HG02588 (cell line): ENCODE measurements at regions not wholly inside any gene's neighbourhood (a gene's known extent, or its start where the extent isn't known, plus 50 kb on each side); places are given as distances from the start of the nearest gene placed in this dataset.
A peak's percentile ranks its signal among the peaks of the same experiment; 100 is the strongest.

Experiments
- ATAC-seq: cut with Tn5 transposase; IDR thresholded peaks from one replicate; pipeline ENCODE4 v1.9.1; 2021; ENCODE audit warnings: mild to moderate bottlenecking, moderate library complexity; ENCODE audit not compliant: unreplicated experiment

DNA sequence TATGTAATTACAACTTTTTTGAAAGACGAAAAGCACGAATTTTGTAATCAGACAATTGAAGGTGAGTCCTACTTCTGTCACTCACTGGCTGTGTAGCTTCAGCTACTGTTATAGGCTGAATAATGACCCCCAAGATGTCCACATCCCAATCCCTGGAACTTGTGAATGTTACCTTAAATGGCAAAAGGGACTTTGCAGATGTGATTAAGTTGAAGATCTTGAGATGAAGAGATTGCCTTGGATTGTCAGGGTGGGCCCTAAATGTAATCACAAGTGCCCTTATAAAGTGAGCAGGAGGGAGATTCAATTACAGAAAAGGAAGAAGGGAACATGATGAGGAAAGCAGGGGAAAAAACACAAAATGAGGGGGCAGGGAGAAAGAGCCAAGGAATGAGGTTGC lies 326.2 kb upstream of the MSX2 start:
- ATAC-seq = no peak

DNA sequence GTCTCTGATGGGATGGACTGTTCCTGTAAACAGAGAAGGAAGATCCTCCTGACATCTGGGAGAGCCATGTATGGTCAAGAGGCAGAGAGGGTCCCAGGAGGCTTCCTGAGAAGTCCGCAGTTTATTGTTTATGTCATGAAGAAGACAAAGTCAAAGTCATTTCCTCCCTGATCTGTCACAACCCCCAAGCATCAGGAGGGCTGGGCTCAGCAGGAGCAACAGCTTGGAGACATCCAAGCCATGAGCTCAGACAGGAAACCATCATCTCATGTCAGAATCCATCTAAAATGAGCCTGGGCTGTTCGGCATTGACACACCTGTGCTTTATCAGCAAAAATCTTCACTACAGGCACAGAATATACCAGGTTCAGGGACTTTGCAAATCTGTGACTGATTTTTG lies 325.0 kb upstream of the MSX2 start:
- no peak for ATAC-seq

DNA sequence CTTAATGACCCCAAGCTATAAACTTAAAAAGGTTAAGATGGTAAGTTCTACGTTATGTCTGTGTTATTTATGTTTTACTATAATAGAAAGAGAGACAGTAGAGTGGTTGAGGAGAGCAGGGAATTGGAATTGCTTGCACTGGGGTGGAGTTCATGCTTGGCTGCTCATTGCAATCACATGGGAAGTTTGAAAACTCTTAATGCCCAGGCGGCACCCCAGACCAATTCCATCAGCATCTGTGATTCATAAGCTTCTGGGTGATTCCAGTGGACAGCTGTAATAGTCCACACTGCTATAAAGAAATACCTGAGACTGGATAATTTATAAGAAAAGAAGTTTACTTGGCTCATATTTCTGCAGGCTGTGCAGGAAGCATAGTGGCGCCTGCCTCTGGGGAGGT lies 323.9 kb upstream of the MSX2 start:
- ATAC-seq = no peak

DNA sequence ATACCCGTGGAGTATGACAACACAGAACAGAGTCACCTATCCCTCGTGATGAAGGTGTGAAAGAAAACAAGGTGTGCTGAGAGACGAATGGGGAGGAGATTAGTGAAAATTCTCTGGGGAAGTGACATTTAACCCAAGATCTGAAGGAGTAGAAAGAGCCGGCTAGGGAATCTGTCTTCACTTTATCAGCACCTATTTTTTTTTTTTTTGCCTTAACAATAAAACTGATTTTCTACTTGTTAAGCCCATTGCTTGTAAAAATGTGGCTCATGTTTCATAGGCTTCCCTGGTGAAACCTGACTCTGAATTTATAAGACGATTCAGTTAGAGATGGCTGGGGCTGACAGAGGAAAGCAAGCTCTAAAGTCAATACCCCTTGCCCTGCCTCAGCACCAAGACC lies 322.6 kb upstream of the MSX2 start:
- ATAC-seq = no peak

DNA sequence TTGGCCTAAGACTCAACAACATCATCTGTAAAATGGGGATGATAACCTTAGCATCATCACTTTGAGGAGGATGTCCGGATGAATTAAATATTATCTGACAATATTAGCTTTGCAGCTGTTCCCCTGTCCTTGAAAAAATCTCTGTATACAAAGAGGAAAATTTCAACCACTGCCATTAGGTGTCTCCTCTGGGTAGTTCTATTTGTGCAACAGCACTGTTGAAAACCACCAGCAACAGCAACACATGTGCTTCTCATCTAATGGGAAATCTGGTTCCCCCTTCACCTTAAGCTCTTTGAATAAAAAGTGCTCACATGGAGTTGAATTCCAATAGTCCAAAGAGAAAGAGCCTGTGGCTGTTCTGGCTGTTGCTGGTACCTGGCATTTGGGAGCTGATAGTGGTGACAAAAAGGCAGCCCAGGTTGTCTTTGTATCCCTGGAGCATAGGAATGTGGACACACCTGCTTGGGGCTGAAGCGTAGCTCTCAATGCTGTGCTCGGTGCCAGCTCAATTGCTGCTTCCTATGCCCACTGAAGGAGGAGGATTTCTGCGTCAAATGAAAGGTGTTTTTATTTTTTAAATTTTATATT lies 322.1 kb upstream of the MSX2 start:
- ATAC-seq = no peak

DNA sequence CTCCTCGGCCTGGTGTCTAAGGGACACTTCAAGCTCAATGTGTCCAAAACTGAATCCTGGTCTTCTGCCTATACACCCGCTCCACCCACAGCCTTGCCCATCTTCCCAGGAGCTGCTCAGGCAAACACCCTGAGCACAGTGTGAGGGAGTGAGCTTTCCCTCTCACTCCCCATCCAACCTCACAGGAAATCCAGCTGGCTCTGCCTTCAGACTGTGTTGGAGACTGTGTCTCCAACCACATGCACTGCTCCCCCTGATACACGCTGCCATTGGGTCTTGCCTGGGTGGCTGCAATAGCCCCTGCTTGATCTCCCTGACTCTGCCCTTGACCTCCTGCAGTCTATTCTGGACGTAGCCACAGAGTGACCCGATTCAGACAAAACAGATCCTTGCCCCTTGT lies 319.5 kb upstream of the MSX2 start:
- no peak for ATAC-seq

DNA sequence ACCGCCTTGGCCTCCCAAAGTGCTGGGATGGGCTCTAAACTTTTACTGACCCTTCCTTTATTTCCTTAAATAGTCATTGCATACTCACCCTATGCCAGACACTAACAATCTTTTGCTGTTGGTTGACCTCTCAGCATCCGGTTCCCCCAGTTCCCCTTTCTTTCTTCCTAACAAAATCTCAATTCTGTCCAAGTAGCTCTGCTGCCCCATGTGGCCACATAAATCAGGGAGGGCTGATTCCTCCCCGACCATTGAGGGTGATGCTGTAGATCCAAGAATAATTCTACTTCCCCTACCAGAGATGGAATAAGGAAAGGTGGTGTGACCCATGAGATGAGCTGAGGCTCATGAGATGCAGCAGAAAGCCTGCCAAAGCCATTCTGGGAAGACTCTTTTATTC lies 315.3 kb upstream of the MSX2 start:
- ATAC-seq = no peak

DNA sequence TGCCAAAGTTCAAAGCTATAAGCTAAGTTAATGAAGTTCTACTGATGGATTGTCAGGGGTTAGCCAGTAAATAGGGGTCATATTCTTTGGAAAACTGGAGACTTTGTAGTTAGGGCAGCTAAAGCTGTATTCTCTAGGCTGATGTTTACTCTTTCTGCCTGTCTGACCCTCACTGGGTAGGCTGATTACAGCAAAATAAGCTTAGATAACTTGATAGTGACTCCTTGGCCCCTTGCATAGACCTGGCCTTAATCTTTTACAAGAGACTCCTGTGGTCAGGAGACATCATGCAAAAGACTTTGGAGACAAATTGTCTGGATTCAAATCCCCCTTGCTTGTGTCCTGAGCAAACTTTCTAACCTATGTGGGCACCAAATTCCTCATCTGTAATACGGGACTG lies 314.4 kb upstream of the MSX2 start:
- no peak for ATAC-seq

DNA sequence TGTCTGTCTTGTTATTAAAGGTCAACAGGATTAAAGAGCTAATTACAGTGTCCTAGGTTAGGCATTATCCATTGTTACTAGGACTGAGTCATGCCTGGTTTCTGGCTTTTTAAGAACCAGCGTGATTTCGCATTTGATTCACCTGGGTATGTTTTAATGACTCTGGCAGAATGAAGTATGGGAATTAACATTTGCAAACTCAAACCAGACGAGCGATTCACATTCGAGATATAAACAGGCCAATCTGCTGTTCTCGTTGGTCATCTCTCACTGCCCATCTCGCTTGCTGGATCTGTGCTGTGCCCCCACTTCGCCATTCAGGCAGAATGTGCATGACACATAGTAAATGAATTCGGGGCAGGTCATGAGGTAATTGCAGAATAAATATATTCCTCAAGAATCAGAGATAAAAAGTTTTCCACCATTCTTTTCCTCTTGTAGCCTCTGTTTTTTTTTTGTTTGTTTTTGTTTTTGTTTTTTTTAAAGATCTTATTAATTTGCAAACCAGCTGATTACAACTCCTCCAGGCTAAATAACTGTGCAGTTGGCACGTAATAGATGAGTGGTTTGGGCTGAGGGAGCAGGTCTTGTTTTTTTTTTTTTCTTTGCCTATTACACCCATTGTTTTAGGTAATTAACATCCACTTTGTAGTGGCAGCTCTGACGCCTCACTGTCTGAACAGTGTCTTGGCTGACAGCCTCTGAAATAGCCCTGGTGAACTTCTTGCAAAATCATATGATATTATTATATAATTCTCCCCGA lies 313.5 kb upstream of the MSX2 start:
- ATAC-seq = no peak

DNA sequence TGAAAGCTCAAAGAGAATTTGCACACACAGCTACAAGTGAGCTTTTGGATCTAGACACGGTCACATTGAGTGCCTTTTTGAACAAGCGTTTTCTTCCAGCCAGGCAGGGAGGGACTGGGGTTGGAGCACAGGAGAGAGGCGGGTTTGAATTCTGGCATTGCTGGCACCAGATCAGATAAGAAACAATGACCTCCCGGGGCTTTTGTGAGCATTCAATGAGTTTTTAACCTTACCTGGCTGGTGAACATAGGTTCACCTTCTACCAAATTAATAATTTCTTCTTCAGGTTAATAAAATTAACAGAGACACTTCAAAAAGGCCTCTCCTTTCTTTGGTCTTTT lies 312.9 kb upstream of the MSX2 start:
- ATAC-seq = no peak

DNA sequence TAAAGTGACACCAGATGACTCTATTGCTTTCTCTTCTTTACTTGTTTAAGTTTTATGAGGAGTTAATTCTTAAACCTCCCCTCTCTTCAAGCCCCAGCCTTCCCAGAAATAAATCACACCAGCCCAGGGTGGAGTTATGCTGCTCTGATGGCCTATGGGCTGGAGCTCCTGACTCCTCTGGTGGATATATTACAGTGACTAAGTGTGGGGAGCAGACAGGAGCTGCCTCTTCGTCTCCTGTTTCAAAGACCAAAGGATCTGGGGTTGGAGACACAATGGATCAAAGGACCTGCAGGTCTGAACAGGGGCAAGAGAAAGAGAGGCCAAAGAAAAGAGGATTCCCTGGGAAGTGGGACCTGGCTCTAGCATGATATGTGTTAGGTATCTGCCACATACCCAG lies 312.0 kb upstream of the MSX2 start:
- no peak for ATAC-seq

DNA sequence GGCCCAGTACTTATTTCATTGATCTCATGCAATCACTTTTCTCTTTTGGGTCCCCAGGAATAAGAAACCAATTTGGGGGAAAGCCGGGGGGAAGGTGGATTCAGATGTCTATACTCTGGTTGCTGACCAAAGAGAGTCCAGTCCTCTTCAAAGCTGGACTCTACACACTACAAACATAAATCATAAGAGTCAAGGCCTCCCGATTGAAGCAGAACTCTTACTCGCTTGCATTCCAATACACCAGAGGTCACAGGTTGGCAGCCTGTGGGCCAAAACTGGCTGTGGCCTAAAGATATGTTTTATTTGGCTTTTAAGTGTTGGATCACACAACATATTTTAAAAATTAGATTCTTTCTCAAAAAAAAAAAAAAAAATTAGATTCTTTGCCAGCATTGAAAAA lies 311.4 kb upstream of the MSX2 start:
- no peak for ATAC-seq

DNA sequence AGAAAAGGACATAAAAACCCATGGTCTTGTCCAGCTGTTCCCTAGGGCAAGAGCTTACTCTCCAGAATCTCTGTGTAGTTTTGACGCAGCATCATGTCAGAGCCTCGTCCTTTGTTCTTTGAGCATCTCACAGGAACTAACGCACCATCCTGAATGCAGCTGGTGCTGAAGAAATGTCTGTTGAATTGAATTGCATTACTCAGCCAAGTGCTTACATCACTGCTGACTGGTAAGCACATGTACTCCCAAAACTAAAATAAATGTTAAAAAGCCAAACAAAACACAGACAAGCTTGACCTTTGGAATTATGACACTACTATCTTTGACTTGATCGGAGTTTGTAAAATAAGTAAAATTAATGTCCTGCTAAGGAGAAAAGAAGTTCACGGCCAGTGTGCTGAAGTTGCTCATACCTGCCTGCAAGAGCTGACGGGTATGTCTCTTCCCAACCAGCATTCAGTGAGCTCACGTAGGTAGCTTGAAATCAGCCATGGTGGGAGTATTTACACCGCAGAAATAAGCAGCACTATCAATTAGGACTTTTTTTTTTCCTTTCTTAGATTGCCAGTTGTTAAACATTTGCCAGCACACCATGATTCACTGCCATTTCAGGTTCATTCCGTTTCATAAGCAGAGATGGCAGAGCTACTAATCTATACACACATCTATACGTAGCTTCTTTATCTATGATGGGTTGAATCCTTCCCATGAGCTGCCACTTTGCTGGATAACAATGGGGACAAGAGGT lies 310.6 kb upstream of the MSX2 start:
- ATAC-seq = no peak

DNA sequence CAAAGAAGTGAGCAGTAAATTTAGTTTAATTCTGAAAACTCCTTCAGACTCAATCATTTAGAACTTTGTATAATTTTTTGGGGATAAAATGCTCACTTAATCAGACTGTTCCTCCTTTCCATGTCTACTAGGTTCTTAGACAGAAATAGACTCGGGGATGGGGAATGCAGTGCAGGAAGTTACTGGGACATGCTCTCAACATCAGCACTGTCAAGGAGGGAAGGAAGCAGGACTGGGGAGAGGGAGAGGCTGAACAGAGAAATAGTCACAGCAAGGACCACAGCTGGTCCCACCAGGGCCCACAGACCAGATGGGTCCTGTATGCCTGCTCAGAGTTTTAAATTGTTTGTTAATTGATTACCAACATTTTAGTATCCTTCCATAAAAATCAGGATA lies 310.1 kb upstream of the MSX2 start:
- ATAC-seq = no peak

DNA sequence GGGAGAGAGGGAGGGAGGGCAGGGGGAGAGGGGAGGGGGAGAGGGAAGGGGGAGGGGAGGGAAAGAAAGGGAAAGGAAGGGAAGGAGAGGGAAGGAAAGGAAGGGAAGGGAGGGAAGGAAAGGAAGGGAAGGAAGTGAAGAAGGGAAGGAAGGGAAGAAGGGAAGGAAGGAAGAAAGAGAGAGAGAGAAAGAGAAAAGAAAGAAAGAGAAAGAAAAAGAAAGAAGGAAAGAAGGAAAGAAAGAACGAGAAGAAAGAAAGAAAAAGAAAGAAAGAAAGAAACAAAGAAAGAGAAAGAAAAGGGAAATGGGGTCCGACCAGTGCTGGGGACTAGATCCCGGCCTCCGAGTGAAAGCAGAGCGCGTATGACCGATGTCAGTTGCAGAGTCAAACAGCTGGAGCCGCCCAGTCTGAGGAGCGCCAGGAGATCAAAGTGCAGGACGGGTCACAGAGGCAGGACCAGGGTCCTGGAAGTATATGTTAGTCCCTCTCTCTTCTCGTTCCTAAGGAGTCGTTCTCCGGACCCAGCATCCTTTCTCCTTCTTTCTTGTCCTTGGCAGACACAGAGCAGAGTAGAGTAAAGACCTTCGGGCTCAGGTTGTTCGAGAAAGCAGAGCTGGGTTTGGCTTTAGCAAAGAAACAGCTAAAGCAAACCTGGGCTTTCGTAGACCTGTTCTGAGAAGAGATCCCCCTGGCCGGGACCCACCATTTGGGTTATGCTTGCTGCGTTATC lies 305.4 kb upstream of the MSX2 start:
- no peak for ATAC-seq

DNA sequence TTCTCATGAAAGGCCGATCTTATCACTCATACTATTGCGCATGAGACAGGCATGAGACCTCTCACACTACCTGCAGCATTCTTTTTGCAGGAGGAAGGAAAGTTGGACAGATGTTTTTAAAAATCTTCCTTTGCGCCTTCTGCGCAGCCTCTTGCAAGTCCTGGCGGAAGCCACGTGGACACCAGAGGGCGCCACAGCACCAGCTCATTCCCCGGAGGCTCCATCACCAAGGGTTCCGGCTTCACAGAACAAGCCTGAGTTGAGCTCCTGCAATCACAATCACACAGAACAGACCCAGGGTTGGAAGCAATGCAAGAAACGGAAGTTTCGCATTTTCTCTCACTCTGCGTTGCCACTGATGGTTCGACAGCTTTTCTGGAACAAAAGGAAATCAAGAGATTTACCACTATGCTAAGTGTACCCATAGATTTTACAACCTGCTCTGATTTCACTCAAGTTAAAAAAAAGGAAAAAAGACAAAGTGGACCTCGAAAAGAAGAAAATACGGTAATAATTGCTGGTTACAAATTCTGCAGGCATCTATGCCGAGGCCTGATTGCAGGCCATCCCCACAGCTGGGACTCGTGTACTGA lies 304.7 kb upstream of the MSX2 start:
- ATAC-seq = peak; percentile 63

DNA sequence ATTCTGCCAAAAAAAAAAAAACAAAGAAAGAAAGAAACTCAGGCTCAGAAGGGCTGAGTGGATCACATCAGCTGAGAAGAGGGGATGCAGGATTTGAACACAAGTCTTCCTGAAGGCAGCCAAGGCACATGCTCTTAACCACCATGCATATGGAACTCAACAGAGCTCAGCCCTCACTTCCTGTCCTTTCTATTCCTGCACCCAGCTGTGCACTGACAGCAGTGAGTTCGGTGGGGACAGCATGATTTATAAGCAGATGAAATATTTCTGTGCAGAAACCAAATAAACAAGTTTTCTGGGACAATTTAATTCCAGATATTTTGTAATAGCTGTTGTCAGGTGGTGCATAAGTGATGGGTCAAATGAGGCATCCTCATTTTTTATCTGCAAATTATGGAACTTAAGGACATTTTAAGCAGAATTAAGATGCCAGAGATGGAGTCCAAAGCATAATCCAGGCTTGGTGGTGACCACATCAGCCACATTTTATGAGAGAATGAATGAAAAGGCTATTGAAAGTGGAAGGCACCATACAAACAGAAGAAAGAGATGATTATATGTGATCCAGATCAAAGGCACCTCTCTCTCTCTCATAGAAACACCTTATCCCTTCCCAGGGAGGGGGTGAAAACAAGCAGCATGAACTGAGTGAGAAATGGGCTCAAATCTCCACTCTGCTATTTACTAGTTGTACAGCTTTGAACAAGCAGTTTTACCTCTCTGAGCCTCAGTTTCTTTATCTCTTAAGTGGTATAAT lies 303.6 kb upstream of the MSX2 start:
- no peak for ATAC-seq

DNA sequence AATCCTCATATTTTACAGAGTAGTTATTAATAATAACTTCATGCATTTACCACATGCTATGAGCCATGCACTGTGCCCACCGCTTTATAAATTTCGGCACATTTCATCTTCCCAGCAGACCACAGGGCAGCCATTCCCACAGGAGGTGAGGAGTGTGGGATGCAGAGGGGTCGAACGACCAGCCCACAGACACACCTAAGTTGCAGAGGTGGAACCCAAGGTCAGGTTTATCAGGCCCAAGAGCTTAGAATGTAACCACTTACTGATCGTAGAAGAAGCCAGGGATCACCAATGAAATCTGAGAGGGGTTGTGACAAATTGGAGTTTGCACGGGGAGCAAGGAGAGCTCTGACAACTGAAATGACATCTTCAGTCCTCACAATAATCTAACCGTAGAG lies 303.0 kb upstream of the MSX2 start:
- no peak for ATAC-seq

DNA sequence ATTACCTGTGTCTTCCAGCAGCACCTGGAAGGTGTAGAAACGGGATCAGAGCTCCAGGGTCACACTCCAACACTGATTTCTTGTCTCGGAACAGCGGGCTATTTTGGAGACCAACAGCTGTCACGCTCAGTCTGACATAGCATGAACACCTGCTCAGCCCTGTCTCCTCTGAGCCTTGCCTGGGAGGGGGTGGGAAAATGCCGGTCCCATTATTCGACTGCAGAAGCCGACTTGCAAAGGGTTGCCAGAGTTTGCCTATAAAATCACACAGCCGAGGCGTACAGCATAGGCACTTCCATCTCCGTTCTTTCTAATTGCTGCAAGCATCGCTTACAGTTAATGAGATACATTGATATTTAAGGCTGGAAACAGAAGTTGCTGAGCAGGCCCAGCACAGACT lies 300.8 kb upstream of the MSX2 start:
- ATAC-seq = no peak

DNA sequence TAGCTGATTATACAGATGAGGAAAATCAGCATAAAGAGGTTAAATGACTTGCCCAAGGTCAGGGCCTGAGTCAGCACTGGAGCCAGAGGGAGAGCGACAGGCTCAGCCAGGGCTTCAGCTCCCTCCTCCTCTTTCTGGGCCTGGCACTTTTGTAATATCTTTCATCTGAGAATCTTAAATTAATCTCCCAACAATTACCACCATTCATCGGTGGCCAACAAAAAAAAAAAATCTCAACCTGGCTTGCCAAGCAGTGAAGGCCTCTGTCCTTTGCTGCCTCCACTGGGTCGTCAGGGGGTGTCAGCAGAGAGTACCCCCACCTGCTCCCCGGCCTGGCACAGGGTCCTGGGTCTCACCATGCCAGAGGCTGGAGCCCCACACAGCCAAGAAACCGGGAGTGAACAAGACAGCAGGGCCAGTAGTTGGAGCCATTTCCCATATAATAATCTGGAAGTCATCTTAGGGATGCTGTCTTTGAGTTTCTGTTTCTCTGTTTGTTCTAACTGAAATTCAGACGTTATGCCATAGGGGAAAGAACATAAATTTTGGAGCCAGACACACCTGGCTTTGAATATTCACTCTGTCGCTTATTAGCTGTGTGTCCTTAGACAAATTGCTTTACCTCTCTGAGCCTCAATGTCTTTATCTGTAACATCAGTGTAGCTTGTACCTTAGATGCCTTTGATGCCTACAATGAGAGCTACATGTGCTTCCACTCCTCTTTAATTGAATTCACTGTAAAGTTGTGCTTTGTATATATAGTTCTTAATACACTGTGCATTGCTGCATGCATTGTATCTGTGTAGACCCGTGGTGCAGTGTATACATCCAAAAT lies 299.9 kb upstream of the MSX2 start:
- ATAC-seq = no peak
